ENCODE measurements at regions not wholly inside any gene's neighbourhood (a gene's known extent, or its start where the extent isn't known, plus 50 kb on each side); places are given as distances from the start of the nearest gene placed in this dataset.
A peak's percentile ranks its signal among the peaks of the same experiment; 100 is the strongest.
"Not testable (repeated sequence)": the region's sequence is repeated elsewhere in the genome, so short reads cannot be mapped to it uniquely, and the experiment has no call there.

GRCh38 chr12:39669539-39669938, 49.9 kb upstream of the ABCD2 start:
- TF ChIP-seq CTCF (IDR thresholded peaks at IDR 0.05; ENCODE audit: low read length) = 0 out of 2 replicates have a peak, but pooled peaks have one; percentile 1
- not testable (repeated sequence) for TF ChIP-seq EZH2 (IDR thresholded peaks at IDR 0.05; ENCODE audit: borderline replicate concordance, low read length)

All from OCI-LY1 (cell line).